Amniotic stem cell (primary cell): ENCODE measurements at regions not wholly inside any gene's neighbourhood (a gene's known extent, or its start where the extent isn't known, plus 50 kb on each side); places are given as distances from the start of the nearest gene placed in this dataset.

Experiments used
- DNase-seq: peaks from one replicate; lab custom pipeline; 2025; lab: John Stamatoyannopoulos, UW

- DNase-seq: no peak
Observed at GRCh38 chr4:125365731-125366130, 51.0 kb downstream of the FAT4 start.

- peak; percentile 60 for DNase-seq
Observed at GRCh38 chr4:125368146-125368545, 53.4 kb downstream of the FAT4 start.

GRCh38 chr4:125368671-125369081 is 53.9 kb downstream of the FAT4 start:
- DNase-seq: peak; percentile 55

GRCh38 chr4:125369098-125369497 is 54.3 kb downstream of the FAT4 start:
- DNase-seq: no peak

- no peak for DNase-seq
Observed at GRCh38 chr4:125370478-125370877, 55.7 kb downstream of the FAT4 start.

GRCh38 chr4:125382995-125383394 is 68.2 kb downstream of the FAT4 start:
- no peak for DNase-seq

- no peak for DNase-seq
Observed at GRCh38 chr4:125387770-125388169, 73.0 kb downstream of the FAT4 start.

GRCh38 chr4:125388613-125389012 is 73.9 kb downstream of the FAT4 start:
- peak; percentile 7 for DNase-seq

GRCh38 chr4:125389713-125390112 is 75.0 kb downstream of the FAT4 start:
- peak; percentile 34 for DNase-seq

GRCh38 chr4:125390126-125390525 is 75.4 kb downstream of the FAT4 start:
- DNase-seq: peak; percentile 13

GRCh38 chr4:125390727-125391126 is 76.0 kb downstream of the FAT4 start:
- DNase-seq: no peak

GRCh38 chr4:125392694-125393093 is 77.9 kb downstream of the FAT4 start:
- no peak for DNase-seq

- no peak for DNase-seq
Observed at GRCh38 chr4:125393825-125394224, 79.1 kb downstream of the FAT4 start.

- no peak for DNase-seq
Observed at GRCh38 chr4:125397226-125397625, 82.5 kb downstream of the FAT4 start.

- no peak for DNase-seq
Observed at GRCh38 chr4:125398263-125399002, 83.7 kb downstream of the FAT4 start.

- no peak for DNase-seq
Observed at GRCh38 chr4:125400756-125401155, 86.0 kb downstream of the FAT4 start.

GRCh38 chr4:125401784-125402183 is 87.0 kb downstream of the FAT4 start:
- no peak for DNase-seq

GRCh38 chr4:125420526-125420925 is 105.8 kb downstream of the FAT4 start:
- no peak for DNase-seq

- DNase-seq: no peak
Observed at GRCh38 chr4:125421547-125421946, 106.8 kb downstream of the FAT4 start.

- no peak for DNase-seq
Observed at GRCh38 chr4:125423124-125423523, 108.4 kb downstream of the FAT4 start.

GRCh38 chr4:125428832-125429231 is 114.1 kb downstream of the FAT4 start:
- DNase-seq: no peak

GRCh38 chr4:125430086-125430485 is 115.3 kb downstream of the FAT4 start:
- no peak for DNase-seq

- DNase-seq: no peak
Observed at GRCh38 chr4:125432078-125432477, 117.3 kb downstream of the FAT4 start.

GRCh38 chr4:125433453-125433852 is 118.7 kb downstream of the FAT4 start:
- peak; percentile 21 for DNase-seq
